Stimulated activated memory B cell treated with anti-CD40 and anti-IgM and Interleukin-4, amounts not matched to agents 10 μg/mL and 1 μg/mL and 100 μg/mL, for 72 hours (primary cell): ENCODE measurements at regions not wholly inside any gene's neighbourhood (a gene's known extent, or its start where the extent isn't known, plus 50 kb on each side); places are given as distances from the start of the nearest gene placed in this dataset.
"Not testable (repeated sequence)": the region's sequence is repeated elsewhere in the genome, so short reads cannot be mapped to it uniquely, and the experiment has no call there.

Source experiments
- ATAC-seq: fragments of 150-1000 bp; cut with Tn5 transposase; 2 replicates; pipeline ENCODE4 v1.10.0; 2021
- H3K27ac Mint-ChIP-seq: one replicate; pipeline ENCODE4 v1.8.0; 2022; ENCODE audit warnings: mild to moderate bottlenecking, mixed read lengths
- H3K27me3 Mint-ChIP-seq: one replicate; pipeline ENCODE4 v1.8.0; 2022; ENCODE audit warnings: mixed read lengths
- H3K36me3 Mint-ChIP-seq: one replicate; pipeline ENCODE4 v1.8.0; 2022; ENCODE audit warnings: mixed read lengths
- H3K4me1 Mint-ChIP-seq: one replicate; pipeline ENCODE4 v1.8.0; 2022; ENCODE audit warnings: mixed read lengths
- H3K4me3 Mint-ChIP-seq: one replicate; pipeline ENCODE4 v1.8.0; 2022; ENCODE audit warnings: mild to moderate bottlenecking, moderate library complexity, mixed read lengths
- H3K9me3 Mint-ChIP-seq: one replicate; pipeline ENCODE4 v1.8.0; 2022; ENCODE audit warnings: mixed read lengths

GRCh38 chr12:131221061-131221956 is 267.6 kb downstream of the ADGRD1 start:
- Mint-ChIP-seq H3K4me3 (no peak overlapping the region), H3K27me3 (peaks cover 76% of the 10 kb centered on the region), H3K36me3 (no peaks in the 10 kb centered on the region), H3K9me3 (peaks cover 2% of the 10 kb centered on the region), H3K4me1 (peaks cover 25% of the 10 kb centered on the region), H3K27ac (no peak overlapping the region)
- ATAC-seq, result no peak

GRCh38 chr12:131221957-131222328 is 268.2 kb downstream of the ADGRD1 start:
- no peak for ATAC-seq
- Mint-ChIP-seq H3K9me3 (peaks cover 2% of the 10 kb centered on the region), H3K4me3 (no peak overlapping the region), H3K27ac (no peak overlapping the region), H3K36me3 (no peaks in the 10 kb centered on the region), H3K27me3 (peaks cover 74% of the 10 kb centered on the region), H3K4me1 (peaks cover 25% of the 10 kb centered on the region)

GRCh38 chr12:131222329-131223139 is 268.8 kb downstream of the ADGRD1 start:
- H3K4me3 Mint-ChIP-seq, result no peak overlapping the region
- peaks cover 25% of the 10 kb centered on the region for H3K4me1 Mint-ChIP-seq
- H3K27ac Mint-ChIP-seq, result no peak overlapping the region
- H3K9me3 Mint-ChIP-seq, result peaks cover 2% of the 10 kb centered on the region
- H3K27me3 Mint-ChIP-seq, result peaks cover 74% of the 10 kb centered on the region
- no peaks in the 10 kb centered on the region for H3K36me3 Mint-ChIP-seq
- ATAC-seq, result no peak

GRCh38 chr12:131223171-131223761 is 269.6 kb downstream of the ADGRD1 start:
- H3K27me3 Mint-ChIP-seq, result peaks cover 72% of the 10 kb centered on the region
- H3K9me3 Mint-ChIP-seq, result peaks cover 2% of the 10 kb centered on the region
- H3K4me1 Mint-ChIP-seq, result peaks cover 21% of the 10 kb centered on the region
- no peak overlapping the region for H3K27ac Mint-ChIP-seq
- ATAC-seq, result no peak
- no peaks in the 10 kb centered on the region for H3K36me3 Mint-ChIP-seq
- no peak overlapping the region for H3K4me3 Mint-ChIP-seq

GRCh38 chr12:131223791-131224225 is 270.1 kb downstream of the ADGRD1 start:
- Mint-ChIP-seq H3K27me3 (peaks cover 69% of the 10 kb centered on the region), H3K4me1 (peaks cover 16% of the 10 kb centered on the region), H3K27ac (no peak overlapping the region), H3K9me3 (peaks cover 2% of the 10 kb centered on the region), H3K36me3 (no peaks in the 10 kb centered on the region), H3K4me3 (no peak overlapping the region)
- no peak for ATAC-seq

- not testable (repeated sequence) for H3K27ac Mint-ChIP-seq, H3K9me3 Mint-ChIP-seq, H3K4me3 Mint-ChIP-seq, H3K36me3 Mint-ChIP-seq
- peaks cover 12% of the 10 kb centered on the region for H3K4me1 Mint-ChIP-seq
- peak; percentile 24 for ATAC-seq
- peaks cover 69% of the 10 kb centered on the region for H3K27me3 Mint-ChIP-seq
Observed at GRCh38 chr12:131224226-131225065, 270.7 kb downstream of the ADGRD1 start.

- Mint-ChIP-seq H3K4me1 (peaks cover 12% of the 10 kb centered on the region), H3K27me3 (peaks cover 69% of the 10 kb centered on the region)
- not testable (repeated sequence) for ATAC-seq, H3K27ac Mint-ChIP-seq, H3K9me3 Mint-ChIP-seq, H3K4me3 Mint-ChIP-seq, H3K36me3 Mint-ChIP-seq
Observed at GRCh38 chr12:131225066-131225380, 271.3 kb downstream of the ADGRD1 start.

GRCh38 chr12:131226345-131227265 is 272.9 kb downstream of the ADGRD1 start:
- Mint-ChIP-seq H3K27ac (no peak overlapping the region), H3K27me3 (peaks cover 70% of the 10 kb centered on the region), H3K9me3 (peaks cover 2% of the 10 kb centered on the region), H3K4me3 (no peak overlapping the region), H3K36me3 (no peaks in the 10 kb centered on the region), H3K4me1 (peaks cover 12% of the 10 kb centered on the region)
- no peak for ATAC-seq

- H3K27me3 Mint-ChIP-seq, result peaks cover 68% of the 10 kb centered on the region
- H3K4me3 Mint-ChIP-seq, H3K36me3 Mint-ChIP-seq, H3K9me3 Mint-ChIP-seq, H3K27ac Mint-ChIP-seq, ATAC-seq: not testable (repeated sequence)
- H3K4me1 Mint-ChIP-seq, result peaks cover 11% of the 10 kb centered on the region
Observed at GRCh38 chr12:131227641-131228040, 273.9 kb downstream of the ADGRD1 start.

- H3K36me3 Mint-ChIP-seq, H3K27ac Mint-ChIP-seq, H3K4me3 Mint-ChIP-seq: not testable (repeated sequence)
Observed at GRCh38 chr12:131229079-131229425, 275.3 kb downstream of the ADGRD1 start.

GRCh38 chr12:131229426-131230339 is 276.0 kb downstream of the ADGRD1 start:
- H3K4me1 Mint-ChIP-seq, result peaks cover 7% of the 10 kb centered on the region
- ATAC-seq, result no peak
- no peaks in the 10 kb centered on the region for H3K36me3 Mint-ChIP-seq
- H3K27ac Mint-ChIP-seq, result no peak overlapping the region
- no peak overlapping the region for H3K4me3 Mint-ChIP-seq
- peaks cover 53% of the 10 kb centered on the region for H3K27me3 Mint-ChIP-seq
- H3K9me3 Mint-ChIP-seq, result peaks cover 6% of the 10 kb centered on the region

More at GRCh38 chr12:131229079-131229425, 275.3 kb downstream of the ADGRD1 start:
- ATAC-seq, H3K9me3 Mint-ChIP-seq, H3K4me1 Mint-ChIP-seq: not testable (repeated sequence)
- H3K27me3 Mint-ChIP-seq, result peaks cover 54% of the 10 kb centered on the region

- no peak overlapping the region for H3K4me3 Mint-ChIP-seq
- peaks cover 6% of the 10 kb centered on the region for H3K9me3 Mint-ChIP-seq
- no peak overlapping the region for H3K27ac Mint-ChIP-seq
- peaks cover 53% of the 10 kb centered on the region for H3K27me3 Mint-ChIP-seq
- H3K36me3 Mint-ChIP-seq, result no peaks in the 10 kb centered on the region
- peaks cover 7% of the 10 kb centered on the region for H3K4me1 Mint-ChIP-seq
- no peak for ATAC-seq
Observed at GRCh38 chr12:131230340-131231031, 276.8 kb downstream of the ADGRD1 start.
